ENCODE measurements at regions not wholly inside any gene's neighbourhood (a gene's known extent, or its start where the extent isn't known, plus 50 kb on each side); places are given as distances from the start of the nearest gene placed in this dataset.

GRCh38 chrX:122545778-122546177 lies 638.3 kb upstream of the GRIA3 start:
- in situ Hi-C loops (cut with HindIII; ENCODE audit: low pct_unique_long_range_greater_than_20kb, low sequenced_read_pairs) = no loop called here
- H3K27ac ChIP-seq (ENCODE audit: low read length) = no peak overlapping the region
- no peak overlapping the region for H3K4me3 ChIP-seq (ENCODE audit: low read depth in 2 of 2, low read length in 2 of 2)
- H3K36me3 ChIP-seq (ENCODE audit: control insufficient read depth, insufficient read depth, low read length) = no peaks in the 10 kb centered on the region
- no TSS peak for BruUV-seq (replicated peaks)
- H3K27me3 ChIP-seq (ENCODE audit: control insufficient read depth, insufficient read depth, low read length) = no peaks in the 10 kb centered on the region
- intact Hi-C loops (cut with micrococcal nuclease; ENCODE audit: unreplicated experiment) = no loop called here
- POLR2A ChIA-PET = no interaction called here
- no peaks in the 10 kb centered on the region for H3K9me3 ChIP-seq (ENCODE audit: control insufficient read depth, insufficient read depth, low read depth, low read length)
- DNase-seq (ENCODE audit: low read depth, low spot score) (no peak), ATAC-seq (no peak)
- H3K4me1 ChIP-seq (ENCODE audit: control insufficient read depth, insufficient read depth, low read length) = no peaks in the 10 kb centered on the region
- TF ChIP-seq POLR2AphosphoS5 (IDR thresholded peaks at IDR 0.05; ENCODE audit: low read depth, low read length) (no peak), SIN3A (IDR thresholded peaks at IDR 0.05; ENCODE audit: borderline replicate concordance, insufficient read depth, low read depth, low read length) (no peak), REST (IDR thresholded peaks at IDR 0.05; ENCODE audit: insufficient read depth in 1 of 2, low read depth in 2 of 2, low read length in 1 of 2) (no peak), TCF7L2 (IDR thresholded peaks at IDR 0.05; ENCODE audit: low read depth, low read length) (no peak)
- TF ChIP-seq, protein P1, sequence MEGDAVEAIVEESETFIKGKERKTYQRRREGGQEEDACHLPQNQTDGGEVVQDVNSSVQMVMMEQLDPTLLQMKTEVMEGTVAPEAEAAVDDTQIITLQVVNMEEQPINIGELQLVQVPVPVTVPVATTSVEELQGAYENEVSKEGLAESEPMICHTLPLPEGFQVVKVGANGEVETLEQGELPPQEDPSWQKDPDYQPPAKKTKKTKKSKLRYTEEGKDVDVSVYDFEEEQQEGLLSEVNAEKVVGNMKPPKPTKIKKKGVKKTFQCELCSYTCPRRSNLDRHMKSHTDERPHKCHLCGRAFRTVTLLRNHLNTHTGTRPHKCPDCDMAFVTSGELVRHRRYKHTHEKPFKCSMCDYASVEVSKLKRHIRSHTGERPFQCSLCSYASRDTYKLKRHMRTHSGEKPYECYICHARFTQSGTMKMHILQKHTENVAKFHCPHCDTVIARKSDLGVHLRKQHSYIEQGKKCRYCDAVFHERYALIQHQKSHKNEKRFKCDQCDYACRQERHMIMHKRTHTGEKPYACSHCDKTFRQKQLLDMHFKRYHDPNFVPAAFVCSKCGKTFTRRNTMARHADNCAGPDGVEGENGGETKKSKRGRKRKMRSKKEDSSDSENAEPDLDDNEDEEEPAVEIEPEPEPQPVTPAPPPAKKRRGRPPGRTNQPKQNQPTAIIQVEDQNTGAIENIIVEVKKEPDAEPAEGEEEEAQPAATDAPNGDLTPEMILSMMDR (IDR thresholded peaks at IDR 0.05) = no peak
- CTCF ChIA-PET = no interaction called here

DNA sequence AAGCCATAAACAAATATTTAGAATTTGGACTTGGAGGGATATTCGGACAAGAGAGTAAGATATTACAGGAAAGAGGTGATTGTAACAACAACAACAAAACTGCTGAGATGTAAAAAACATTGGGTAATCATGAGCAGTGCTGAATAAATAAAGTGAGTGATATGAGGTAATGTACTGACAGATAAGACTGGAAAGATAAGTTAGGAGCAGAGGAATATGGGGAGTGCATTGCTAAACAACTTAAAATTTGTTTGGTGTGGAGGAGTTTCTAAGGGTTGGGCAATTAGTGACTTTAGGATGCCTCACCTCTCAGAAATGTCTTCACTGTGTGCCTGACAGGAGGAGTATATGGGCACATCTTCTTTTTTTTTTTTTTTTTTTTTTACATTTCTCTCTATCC lies 637.8 kb upstream of the GRIA3 start:
- H3K27me3 ChIP-seq (ENCODE audit: control insufficient read depth, insufficient read depth, low read length) = no peaks in the 10 kb centered on the region
- ATAC-seq = no peak
- no peak overlapping the region for H3K4me3 ChIP-seq (ENCODE audit: low read depth in 2 of 2, low read length in 2 of 2)
- H3K27ac ChIP-seq (ENCODE audit: low read length) = no peak overlapping the region
- TF ChIP-seq POLR2AphosphoS5 (IDR thresholded peaks at IDR 0.05; ENCODE audit: low read depth, low read length) (no peak), TCF7L2 (IDR thresholded peaks at IDR 0.05; ENCODE audit: low read depth, low read length) (no peak), REST (IDR thresholded peaks at IDR 0.05; ENCODE audit: insufficient read depth in 1 of 2, low read depth in 2 of 2, low read length in 1 of 2) (no peak), SIN3A (IDR thresholded peaks at IDR 0.05; ENCODE audit: borderline replicate concordance, insufficient read depth, low read depth, low read length) (no peak)
- TF ChIP-seq, protein P1 (IDR thresholded peaks at IDR 0.05) = no peak
- POLR2A ChIA-PET = no interaction called here
- no peak for DNase-seq (ENCODE audit: low read depth, low spot score)
- in situ Hi-C loops (cut with HindIII; ENCODE audit: low pct_unique_long_range_greater_than_20kb, low sequenced_read_pairs) (no loop called here), intact Hi-C loops (cut with micrococcal nuclease; ENCODE audit: unreplicated experiment) (no loop called here)
- H3K9me3 ChIP-seq (ENCODE audit: control insufficient read depth, insufficient read depth, low read depth, low read length) = no peaks in the 10 kb centered on the region
- no TSS peak for BruUV-seq (replicated peaks)
- CTCF ChIA-PET = no interaction called here
- H3K4me1 ChIP-seq (ENCODE audit: control insufficient read depth, insufficient read depth, low read length) = no peaks in the 10 kb centered on the region
- no peaks in the 10 kb centered on the region for H3K36me3 ChIP-seq (ENCODE audit: control insufficient read depth, insufficient read depth, low read length)

Data from Panc1 (cell line).